Memory B cell (primary cell): ENCODE measurements at regions not wholly inside any gene's neighbourhood (a gene's known extent, or its start where the extent isn't known, plus 50 kb on each side); places are given as distances from the start of the nearest gene placed in this dataset.
"Not testable (repeated sequence)": the region's sequence is repeated elsewhere in the genome, so short reads cannot be mapped to it uniquely, and the experiment has no call there.

Experiments
- ATAC-seq: fragments of 150-1000 bp; cut with Tn5 transposase; 2 replicates; pipeline ENCODE4 v1.10.0; 2021; ENCODE audit warnings: low read depth, mild to moderate bottlenecking, moderate library complexity
- DNase-seq, 2 donors: peaks; one replicate each; pipeline ENCODE4 v3.0.0; 2022; ENCODE audit warnings: low spot score in 2 of 2
- H3K27ac Mint-ChIP-seq: one replicate; pipeline ENCODE4 v1.8.0; 2022; ENCODE audit warnings: mild to moderate bottlenecking, moderate library complexity, mixed read lengths
- H3K27me3 Mint-ChIP-seq: one replicate; pipeline ENCODE4 v1.8.0; 2022; ENCODE audit warnings: mixed read lengths
- H3K36me3 Mint-ChIP-seq: one replicate; pipeline ENCODE4 v1.8.0; 2022; ENCODE audit warnings: mild to moderate bottlenecking, mixed read lengths
- H3K4me1 Mint-ChIP-seq: one replicate; pipeline ENCODE4 v1.8.0; 2022; ENCODE audit warnings: mixed read lengths
- H3K4me3 Mint-ChIP-seq: one replicate; pipeline ENCODE4 v1.8.0; 2022; ENCODE audit warnings: mild to moderate bottlenecking, moderate library complexity, mixed read lengths
- H3K9me3 Mint-ChIP-seq: one replicate; pipeline ENCODE4 v1.8.0; 2022; ENCODE audit warnings: mixed read lengths

- no peak overlapping the region for H3K27ac Mint-ChIP-seq
- DNase-seq (no peak), ATAC-seq (no peak)
- H3K27me3 Mint-ChIP-seq = peaks cover 12% of the 10 kb centered on the region
- no peaks in the 10 kb centered on the region for H3K36me3 Mint-ChIP-seq
- no peaks in the 10 kb centered on the region for H3K4me1 Mint-ChIP-seq
- H3K4me3 Mint-ChIP-seq = no peak overlapping the region
- H3K9me3 Mint-ChIP-seq = peaks cover 2% of the 10 kb centered on the region
These were observed 122.0 kb downstream of the MDH1 start for GRCh38 chr2:63710732-63711131.

GRCh38 chr2:63712748-63713147 lies 124.0 kb downstream of the MDH1 start:
- no peaks in the 10 kb centered on the region for H3K4me1 Mint-ChIP-seq
- H3K27ac Mint-ChIP-seq = no peak overlapping the region
- DNase-seq (no peak), ATAC-seq (no peak)
- peaks cover 8% of the 10 kb centered on the region for H3K27me3 Mint-ChIP-seq
- no peaks in the 10 kb centered on the region for H3K9me3 Mint-ChIP-seq
- H3K4me3 Mint-ChIP-seq = no peak overlapping the region
- H3K36me3 Mint-ChIP-seq = no peaks in the 10 kb centered on the region

GRCh38 chr2:63716146-63716545 lies 125.5 kb upstream of the UGP2 start:
- no peak overlapping the region for H3K4me3 Mint-ChIP-seq
- H3K9me3 Mint-ChIP-seq = peaks cover 1% of the 10 kb centered on the region
- H3K27me3 Mint-ChIP-seq = peaks cover 7% of the 10 kb centered on the region
- ATAC-seq = no peak
- no peak for DNase-seq
- no peak overlapping the region for H3K27ac Mint-ChIP-seq
- no peaks in the 10 kb centered on the region for H3K4me1 Mint-ChIP-seq
- no peaks in the 10 kb centered on the region for H3K36me3 Mint-ChIP-seq

- ATAC-seq (no peak), DNase-seq (no peak)
- Mint-ChIP-seq H3K9me3 (peaks cover 2% of the 10 kb centered on the region), H3K4me3 (no peak overlapping the region), H3K4me1 (no peaks in the 10 kb centered on the region), H3K36me3 (no peaks in the 10 kb centered on the region), H3K27me3 (peaks cover 4% of the 10 kb centered on the region), H3K27ac (no peak overlapping the region)
These were observed 122.6 kb upstream of the UGP2 start for GRCh38 chr2:63719052-63719451.

- peaks cover 2% of the 10 kb centered on the region for H3K9me3 Mint-ChIP-seq
- H3K36me3 Mint-ChIP-seq = no peaks in the 10 kb centered on the region
- no peaks in the 10 kb centered on the region for H3K4me1 Mint-ChIP-seq
- H3K4me3 Mint-ChIP-seq = no peak overlapping the region
- DNase-seq (no peak), ATAC-seq (no peak)
- H3K27me3 Mint-ChIP-seq = peaks cover 4% of the 10 kb centered on the region
- no peak overlapping the region for H3K27ac Mint-ChIP-seq
These were observed 120.6 kb upstream of the UGP2 start for GRCh38 chr2:63721082-63721424.

- not testable (repeated sequence) for H3K4me1 Mint-ChIP-seq, H3K4me3 Mint-ChIP-seq, H3K27ac Mint-ChIP-seq, DNase-seq, H3K27me3 Mint-ChIP-seq, ATAC-seq, H3K36me3 Mint-ChIP-seq, H3K9me3 Mint-ChIP-seq
These were observed 119.4 kb upstream of the UGP2 start for GRCh38 chr2:63722284-63722683.

GRCh38 chr2:63723709-63724108 lies 118.0 kb upstream of the UGP2 start:
- no peaks in the 10 kb centered on the region for H3K36me3 Mint-ChIP-seq
- ATAC-seq = no peak
- DNase-seq = no peak
- H3K27ac Mint-ChIP-seq = no peak overlapping the region
- H3K4me3 Mint-ChIP-seq = no peak overlapping the region
- H3K9me3 Mint-ChIP-seq = peaks cover 2% of the 10 kb centered on the region
- peaks cover 2% of the 10 kb centered on the region for H3K27me3 Mint-ChIP-seq
- H3K4me1 Mint-ChIP-seq = no peaks in the 10 kb centered on the region

- H3K27ac Mint-ChIP-seq, DNase-seq, H3K4me3 Mint-ChIP-seq, ATAC-seq, H3K36me3 Mint-ChIP-seq, H3K4me1 Mint-ChIP-seq, H3K9me3 Mint-ChIP-seq, H3K27me3 Mint-ChIP-seq: not testable (repeated sequence)
These were observed 116.5 kb upstream of the UGP2 start for GRCh38 chr2:63725212-63725611.

GRCh38 chr2:63729362-63729761 lies 112.3 kb upstream of the UGP2 start:
- peaks cover 5% of the 10 kb centered on the region for H3K27me3 Mint-ChIP-seq
- H3K9me3 Mint-ChIP-seq = no peaks in the 10 kb centered on the region
- H3K27ac Mint-ChIP-seq = no peak overlapping the region
- DNase-seq = no peak
- H3K4me1 Mint-ChIP-seq = no peaks in the 10 kb centered on the region
- no peak for ATAC-seq
- H3K36me3 Mint-ChIP-seq = no peaks in the 10 kb centered on the region
- no peak overlapping the region for H3K4me3 Mint-ChIP-seq

- ATAC-seq = no peak
- H3K36me3 Mint-ChIP-seq = no peaks in the 10 kb centered on the region
These were observed 111.9 kb upstream of the UGP2 start for GRCh38 chr2:63729831-63730230.

GRCh38 chr2:63734510-63734909 lies 107.2 kb upstream of the UGP2 start:
- H3K4me1 Mint-ChIP-seq = no peaks in the 10 kb centered on the region
- peaks cover 5% of the 10 kb centered on the region for H3K27me3 Mint-ChIP-seq
- no peaks in the 10 kb centered on the region for H3K36me3 Mint-ChIP-seq
- DNase-seq (no peak), ATAC-seq (no peak)
- H3K27ac Mint-ChIP-seq = no peak overlapping the region
- H3K9me3 Mint-ChIP-seq = peaks cover 4% of the 10 kb centered on the region
- no peak overlapping the region for H3K4me3 Mint-ChIP-seq

More at GRCh38 chr2:63729831-63730230, 111.9 kb upstream of the UGP2 start:
- no peak overlapping the region for H3K27ac Mint-ChIP-seq
- no peaks in the 10 kb centered on the region for H3K9me3 Mint-ChIP-seq
- DNase-seq = no peak
- peaks cover 5% of the 10 kb centered on the region for H3K27me3 Mint-ChIP-seq
- no peak overlapping the region for H3K4me3 Mint-ChIP-seq
- no peaks in the 10 kb centered on the region for H3K4me1 Mint-ChIP-seq

GRCh38 chr2:63735263-63735662 lies 106.4 kb upstream of the UGP2 start:
- Mint-ChIP-seq H3K27me3 (peaks cover 4% of the 10 kb centered on the region), H3K27ac (no peak overlapping the region), H3K36me3 (no peaks in the 10 kb centered on the region), H3K4me1 (no peaks in the 10 kb centered on the region), H3K4me3 (no peak overlapping the region), H3K9me3 (peaks cover 4% of the 10 kb centered on the region)
- no peak for ATAC-seq
- no peak for DNase-seq

GRCh38 chr2:63735931-63736330 lies 105.8 kb upstream of the UGP2 start:
- Mint-ChIP-seq H3K27me3 (peaks cover 2% of the 10 kb centered on the region), H3K4me1 (no peaks in the 10 kb centered on the region), H3K36me3 (no peaks in the 10 kb centered on the region), H3K4me3 (no peak overlapping the region), H3K27ac (no peak overlapping the region), H3K9me3 (peaks cover 4% of the 10 kb centered on the region)
- ATAC-seq (no peak), DNase-seq (no peak)

- DNase-seq (no peak), ATAC-seq (no peak)
- Mint-ChIP-seq H3K9me3 (peaks cover 4% of the 10 kb centered on the region), H3K36me3 (no peaks in the 10 kb centered on the region), H3K27me3 (peaks cover 2% of the 10 kb centered on the region), H3K4me1 (no peaks in the 10 kb centered on the region), H3K27ac (no peak overlapping the region), H3K4me3 (no peak overlapping the region)
These were observed 105.3 kb upstream of the UGP2 start for GRCh38 chr2:63736354-63736753.

- Mint-ChIP-seq H3K36me3 (no peaks in the 10 kb centered on the region), H3K4me3 (no peak overlapping the region), H3K27ac (no peak overlapping the region), H3K9me3 (peaks cover 4% of the 10 kb centered on the region), H3K4me1 (no peaks in the 10 kb centered on the region), H3K27me3 (no peaks in the 10 kb centered on the region)
- ATAC-seq = no peak
- DNase-seq = no peak
These were observed 104.5 kb upstream of the UGP2 start for GRCh38 chr2:63737081-63737751.
